ENCODE measurements at regions not wholly inside any gene's neighbourhood (a gene's known extent, or its start where the extent isn't known, plus 50 kb on each side); places are given as distances from the start of the nearest gene placed in this dataset.
A peak's percentile ranks its signal among the peaks of the same experiment; 100 is the strongest.

GRCh38 chr11:98061858-98062257 lies 958.9 kb upstream of the CNTN5 start:
- dilution Hi-C loops (cut with HindIII; ENCODE audit: low sequenced_read_pairs, unreplicated experiment) (no loop called here), intact Hi-C loops (cut with micrococcal nuclease) (no loop called here), in situ Hi-C loops (cut with MboI; ENCODE audit: low sequenced_read_pairs) (no loop called here)
- Histone ChIP-seq H2AFZ (replicated peaks; ENCODE audit: low read length, poor library complexity) (no peak overlapping the region), H3K56ac (ENCODE audit: extremely low read depth, insufficient read depth, low read length) (no peak overlapping the region), H3K23ac (ENCODE audit: low read depth, low read length) (no peak overlapping the region), H3K27ac (ENCODE audit: insufficient read depth, low read length) (no peak overlapping the region), H3K4ac (ENCODE audit: low read depth, low read length) (no peak overlapping the region), H4K8ac (ENCODE audit: low read depth in 2 of 2, low read length in 2 of 2) (no peak overlapping the region), H3K4me1 (ENCODE audit: control insufficient read depth, insufficient read depth, low read length) (no peaks in the 10 kb centered on the region), H3K18ac (ENCODE audit: low read depth, low read length) (no peak overlapping the region), H4K5ac (ENCODE audit: low read depth, low read length) (no peak overlapping the region), H3K79me1 (ENCODE audit: low read depth in 1 of 2, low read length in 2 of 2) (no peaks in the 10 kb centered on the region), H3K36me3 (ENCODE audit: control insufficient read depth, insufficient read depth, low read length) (no peaks in the 10 kb centered on the region), H2BK20ac (ENCODE audit: low read depth, low read length) (no peak overlapping the region), H3K4me2 (ENCODE audit: low read depth, low read length) (no peak overlapping the region), H2AK5ac (ENCODE audit: low read depth, low read length) (no peak overlapping the region), H4K91ac (ENCODE audit: insufficient read depth, low read depth, low read length) (no peak overlapping the region), H2BK15ac (ENCODE audit: low read depth, low read length) (no peak overlapping the region), H3K4me3 (ENCODE audit: insufficient read depth, low read depth, low read length) (no peak overlapping the region), H3K9me1 (ENCODE audit: insufficient read depth, low read length) (no peaks in the 10 kb centered on the region), H3K14ac (replicated peaks; ENCODE audit: low read depth, low read length) (no peak overlapping the region), H2BK5ac (ENCODE audit: low read depth, low read length, poor library complexity, severe bottlenecking) (no peak overlapping the region), H2BK120ac (ENCODE audit: low read depth, low read length) (no peak overlapping the region), H3K27me3 (ENCODE audit: control insufficient read depth, insufficient read depth, low read length) (no peaks in the 10 kb centered on the region), H2AK9ac (replicated peaks; ENCODE audit: low read depth, low read length, poor library complexity) (no peak overlapping the region), H3K9me3 (ENCODE audit: control insufficient read depth, insufficient read depth, low read length) (no peaks in the 10 kb centered on the region), H4K20me1 (ENCODE audit: insufficient read depth, low read length) (no peaks in the 10 kb centered on the region), H3K9ac (ENCODE audit: low read depth, low read length) (no peak overlapping the region)
- DNase-seq (no peak), ATAC-seq (ENCODE audit: low read depth) (no peak)
- no TSS peak for BruUV-seq (replicated peaks)
- no CpG with 5 or more reads among the region's 2 CpGs for WGBS, 2 experiments (ENCODE audit: extremely low coverage in 2 of 2, insufficient read length in 1 of 2)
- ChIA-PET CTCF (no interaction called here), POLR2A (ENCODE audit: unreplicated experiment) (no interaction called here)
- TF ChIP-seq BHLHE40 (IDR thresholded peaks at IDR 0.05; ENCODE audit: low read depth, low read length) (no peak), MAFK (IDR thresholded peaks at IDR 0.05; ENCODE audit: low read depth, low read length) (peak; percentile 51), CEBPB (IDR thresholded peaks at IDR 0.05; ENCODE audit: low read depth, low read length) (no peak), RCOR1 (IDR thresholded peaks at IDR 0.05; ENCODE audit: insufficient replicate concordance, low read length) (no peak), SMC3 (IDR thresholded peaks at IDR 0.05; ENCODE audit: low read depth, low read length) (no peak)

All from IMR-90 (cell line).